Osteocyte (in vitro differentiated cells): ENCODE measurements at regions not wholly inside any gene's neighbourhood (a gene's known extent, or its start where the extent isn't known, plus 50 kb on each side); places are given as distances from the start of the nearest gene placed in this dataset.
A peak's percentile ranks its signal among the peaks of the same experiment; 100 is the strongest.

Experiments used
- DNase-seq: peaks from one replicate; pipeline ENCODE4 v3.0.0; 2021; ENCODE audit warnings: mixed read lengths; ENCODE audit not compliant: unreplicated experiment; ENCODE audit errors: extremely low spot score
- H3K27ac Mint-ChIP-seq: one replicate; pipeline ENCODE4 v1.8.0; 2021; ENCODE audit warnings: mild to moderate bottlenecking, mixed read lengths; ENCODE audit not compliant: unreplicated experiment
- H3K27me3 Mint-ChIP-seq: one replicate; pipeline ENCODE4 v1.8.0; 2021; ENCODE audit warnings: mixed read lengths; ENCODE audit not compliant: unreplicated experiment
- H3K36me3 Mint-ChIP-seq: one replicate; pipeline ENCODE4 v1.8.0; 2021; ENCODE audit warnings: mixed read lengths; ENCODE audit not compliant: unreplicated experiment
- H3K4me1 Mint-ChIP-seq: one replicate; pipeline ENCODE4 v1.8.0; 2021; ENCODE audit warnings: mixed read lengths; ENCODE audit not compliant: unreplicated experiment
- H3K4me3 Mint-ChIP-seq: one replicate; pipeline ENCODE4 v1.8.0; 2021; ENCODE audit warnings: mild to moderate bottlenecking, moderate library complexity, mixed read lengths; ENCODE audit not compliant: unreplicated experiment
- H3K9me3 Mint-ChIP-seq: one replicate; pipeline ENCODE4 v1.8.0; 2021; ENCODE audit warnings: mixed read lengths; ENCODE audit not compliant: unreplicated experiment
- CTCF ChIP-seq: fragments of 200-600 bp; sonication (generic); IDR thresholded peaks from 2 replicates; pipeline ENCODE4 v1.5.0; 2021; ENCODE audit warnings: antibody characterized with exemption, mild to moderate bottlenecking, moderate library complexity

GRCh38 chr2:59073286-59073685, 832.2 kb upstream of the FANCL start:
- Mint-ChIP-seq H3K36me3 (no peaks in the 10 kb centered on the region), H3K9me3 (peaks cover 10% of the 10 kb centered on the region), H3K27me3 (peaks cover 4% of the 10 kb centered on the region), H3K4me1 (peaks cover 6% of the 10 kb centered on the region), H3K27ac (no peak overlapping the region), H3K4me3 (no peak overlapping the region)
- DNase-seq: no peak
- TF ChIP-seq CTCF: no peak

- TF ChIP-seq CTCF: no peak
- no peak for DNase-seq
- H3K4me3 Mint-ChIP-seq: no peak overlapping the region
- H3K27me3 Mint-ChIP-seq: peaks cover 9% of the 10 kb centered on the region
- no peaks in the 10 kb centered on the region for H3K4me1 Mint-ChIP-seq
- H3K9me3 Mint-ChIP-seq: peaks cover 10% of the 10 kb centered on the region
- no peaks in the 10 kb centered on the region for H3K36me3 Mint-ChIP-seq
- H3K27ac Mint-ChIP-seq: no peak overlapping the region
Observed at GRCh38 chr2:59068255-59068654, 827.1 kb upstream of the FANCL start.

GRCh38 chr2:59066787-59067399, 825.8 kb upstream of the FANCL start:
- peaks cover 13% of the 10 kb centered on the region for H3K27me3 Mint-ChIP-seq
- H3K27ac Mint-ChIP-seq: no peak overlapping the region
- DNase-seq: peak; percentile 83
- TF ChIP-seq CTCF: no peak
- H3K9me3 Mint-ChIP-seq: peaks cover 10% of the 10 kb centered on the region
- no peak overlapping the region for H3K4me3 Mint-ChIP-seq
- no peaks in the 10 kb centered on the region for H3K36me3 Mint-ChIP-seq
- H3K4me1 Mint-ChIP-seq: no peaks in the 10 kb centered on the region

- no peak overlapping the region for H3K4me3 Mint-ChIP-seq
- TF ChIP-seq CTCF: no peak
- DNase-seq: no peak
- H3K9me3 Mint-ChIP-seq: no peaks in the 10 kb centered on the region
- H3K27ac Mint-ChIP-seq: no peak overlapping the region
- H3K27me3 Mint-ChIP-seq: peaks cover 17% of the 10 kb centered on the region
- no peaks in the 10 kb centered on the region for H3K4me1 Mint-ChIP-seq
- no peaks in the 10 kb centered on the region for H3K36me3 Mint-ChIP-seq
Observed at GRCh38 chr2:59047373-59047995, 806.4 kb upstream of the FANCL start.

- Mint-ChIP-seq H3K4me3 (no peak overlapping the region), H3K9me3 (no peaks in the 10 kb centered on the region), H3K36me3 (no peaks in the 10 kb centered on the region), H3K4me1 (no peaks in the 10 kb centered on the region), H3K27me3 (peaks cover 17% of the 10 kb centered on the region), H3K27ac (no peak overlapping the region)
- TF ChIP-seq CTCF: no peak
- DNase-seq: no peak
Observed at GRCh38 chr2:59046401-59047372, 805.6 kb upstream of the FANCL start.
